IMR-90 (cell line): ENCODE measurements at regions not wholly inside any gene's neighbourhood (a gene's known extent, or its start where the extent isn't known, plus 50 kb on each side); places are given as distances from the start of the nearest gene placed in this dataset.

Experiments
- ATAC-seq: fragments of 200-7000 bp; cut with Tn5 transposase; 2 replicates; pipeline ENCODE4 v1.9.1; 2020; ENCODE audit warnings: low read depth, mild to moderate bottlenecking, moderate library complexity
- BruUV-seq: library from RNA; stranded (reverse); fragments of 400-500 nt; replicated peaks from 2 replicates; lab custom pipeline; 2021; lab: Mats Ljungman, UMichigan
- CTCF ChIA-PET: fragments of 300-600 bp; formaldehyde crosslinking; extraction: SDS; loops from one replicate; lab custom pipeline; 2021; ENCODE audit warnings: antibody characterized with exemption; lab: Yijun Ruan, JAX
- POLR2A ChIA-PET: fragments of 300-600 bp; sonication (Branson Sonifier 250); formaldehyde crosslinking; loops from one replicate; lab custom pipeline; 2022; ENCODE audit warnings: antibody characterized with exemption; ENCODE audit not compliant: unreplicated experiment; lab: Charles Lee
- DNase-seq: peaks from one replicate; pipeline ENCODE4 v3.0.0; 2013
- H2AFZ ChIP-seq: replicated peaks from 2 replicates; pipeline ENCODE3; 2013; ENCODE audit warnings: low read length, mild to moderate bottlenecking; ENCODE audit not compliant: poor library complexity
- H2AK5ac ChIP-seq: 2 replicates; pipeline ENCODE4 v1.6.1; 2013; ENCODE audit warnings: low read depth, low read length, inconsistent platforms
- H2AK9ac ChIP-seq: replicated peaks from 2 replicates; pipeline ENCODE3; 2013; ENCODE audit warnings: mild to moderate bottlenecking, low read depth, low read length, moderate library complexity; ENCODE audit not compliant: poor library complexity
- H2BK120ac ChIP-seq: 2 replicates; pipeline ENCODE4 v1.6.1; 2013; ENCODE audit warnings: low read depth, low read length, inconsistent platforms
- H2BK15ac ChIP-seq: 3 replicates; pipeline ENCODE4 v1.6.1; 2013; ENCODE audit warnings: low read depth, low read length, inconsistent platforms
- H2BK20ac ChIP-seq: 2 replicates; pipeline ENCODE4 v1.6.1; 2013; ENCODE audit warnings: low read depth, mild to moderate bottlenecking, inconsistent platforms, low read length, moderate library complexity
- H2BK5ac ChIP-seq: 2 replicates; pipeline ENCODE4 v1.6.1; 2013; ENCODE audit warnings: mild to moderate bottlenecking, low read depth, low read length, inconsistent platforms; ENCODE audit not compliant: poor library complexity, severe bottlenecking
- H3K14ac ChIP-seq: replicated peaks from 2 replicates; pipeline ENCODE4 v1.6.1; 2013; ENCODE audit warnings: low read depth, low read length, inconsistent platforms
- H3K18ac ChIP-seq: 2 replicates; pipeline ENCODE4 v1.6.1; 2013; ENCODE audit warnings: low read depth, low read length, control low read depth
- H3K23ac ChIP-seq: 2 replicates; pipeline ENCODE4 v1.6.1; 2013; ENCODE audit warnings: low read depth, low read length, inconsistent platforms
- H3K27ac ChIP-seq: 2 replicates; pipeline ENCODE4 v1.5.1; 2013; ENCODE audit warnings: mild to moderate bottlenecking, control low read depth, low read length; ENCODE audit not compliant: insufficient read depth
- H3K27me3 ChIP-seq: 2 replicates; pipeline ENCODE4 v1.6.1; 2013; ENCODE audit warnings: low read length; ENCODE audit not compliant: control insufficient read depth, insufficient read depth
- H3K36me3 ChIP-seq: 2 replicates; pipeline ENCODE4 v1.6.1; 2013; ENCODE audit warnings: low read length, mixed read lengths; ENCODE audit not compliant: control insufficient read depth, insufficient read depth
- H3K4ac ChIP-seq: 2 replicates; pipeline ENCODE4 v1.6.1; 2013; ENCODE audit warnings: low read depth, low read length, inconsistent platforms
- H3K4me1 ChIP-seq: 2 replicates; pipeline ENCODE4 v1.6.1; 2013; ENCODE audit warnings: low read length, mixed read lengths; ENCODE audit not compliant: control insufficient read depth, insufficient read depth
- H3K4me2 ChIP-seq: 2 replicates; pipeline ENCODE4 v1.6.1; 2013; ENCODE audit warnings: low read depth, mild to moderate bottlenecking, control low read depth, low read length, moderate library complexity
- H3K4me3 ChIP-seq: 2 replicates; pipeline ENCODE4 v1.5.1; 2013; ENCODE audit warnings: low read depth, mild to moderate bottlenecking, control low read depth, low read length, moderate library complexity; ENCODE audit not compliant: insufficient read depth
- H3K56ac ChIP-seq: 2 replicates; pipeline ENCODE4 v1.6.1; 2013; ENCODE audit warnings: low read length, inconsistent platforms; ENCODE audit not compliant: insufficient read depth; ENCODE audit errors: extremely low read depth
- H3K79me1 ChIP-seq, 2 experiments: 2 replicates each; pipeline ENCODE4 v1.6.1; 2013; ENCODE audit warnings: low read length in 2 of 2, inconsistent platforms in 1 of 2, low read depth in 1 of 2
- H3K9ac ChIP-seq: 2 replicates; pipeline ENCODE4 v1.6.1; 2013; ENCODE audit warnings: low read depth, low read length, control low read depth
- H3K9me1 ChIP-seq: 2 replicates; pipeline ENCODE4 v1.6.1; 2013; ENCODE audit warnings: low read length, inconsistent platforms; ENCODE audit not compliant: insufficient read depth
- H3K9me3 ChIP-seq: 2 replicates; pipeline ENCODE4 v1.6.1; 2013; ENCODE audit warnings: low read length; ENCODE audit not compliant: control insufficient read depth, insufficient read depth
- H4K20me1 ChIP-seq: 2 replicates; pipeline ENCODE4 v1.6.1; 2013; ENCODE audit warnings: low read length, inconsistent platforms; ENCODE audit not compliant: insufficient read depth
- H4K5ac ChIP-seq: 2 replicates; pipeline ENCODE4 v1.6.1; 2013; ENCODE audit warnings: mild to moderate bottlenecking, low read depth, low read length, control low read depth
- H4K8ac ChIP-seq, 2 experiments: 2 replicates each; pipeline ENCODE4 v1.6.1; 2013; ENCODE audit warnings: low read depth in 2 of 2, low read length in 2 of 2, control low read depth in 1 of 2, inconsistent platforms in 1 of 2
- H4K91ac ChIP-seq: 2 replicates; pipeline ENCODE4 v1.6.1; 2013; ENCODE audit warnings: low read depth, low read length, inconsistent platforms; ENCODE audit not compliant: insufficient read depth
- MAZ ChIP-seq: IDR thresholded peaks from 2 replicates; pipeline ENCODE4 v1.6.1; 2012; ENCODE audit warnings: low read depth, mild to moderate bottlenecking, low read length, improper control_type of control experiment, moderate library complexity, borderline replicate concordance
- POLR2A ChIP-seq: IDR thresholded peaks from 2 replicates; pipeline ENCODE4 v1.6.1; 2012; ENCODE audit warnings: mild to moderate bottlenecking, low read depth, low read length
- RAD21 ChIP-seq: IDR thresholded peaks from 2 replicates; pipeline ENCODE4 v1.6.1; 2012; ENCODE audit warnings: low read length, improper control_type of control experiment
- RCOR1 ChIP-seq: IDR thresholded peaks from 2 replicates; pipeline ENCODE4 v1.6.1; 2012; ENCODE audit warnings: mild to moderate bottlenecking, low read length, improper control_type of control experiment; ENCODE audit not compliant: insufficient replicate concordance
- WGBS, 2 experiments: methylation state at CpG; one replicate each; pipeline versions ENCODE4 v1.1.5 to v1.1.7; 2013; ENCODE audit warnings: missing lambda C conversion rate in 2 of 2; ENCODE audit not compliant: insufficient read length in 1 of 2; ENCODE audit errors: extremely low coverage in 2 of 2; 5-methylcytosine and 5-hydroxymethylcytosine counted together
- dilution Hi-C: fragments of 300-500 bp; cut with HindIII; formaldehyde crosslinking; loops from one replicate; pipeline ENCODE4 v1.14.3; 2018; ENCODE audit warnings: low sequenced_read_pairs; ENCODE audit not compliant: unreplicated experiment
- in situ Hi-C: fragments of 300-500 bp; cut with MboI; formaldehyde crosslinking; loops from 3 replicates; pipeline ENCODE4 v1.14.3; 2019; ENCODE audit warnings: low sequenced_read_pairs, inconsistent platforms, mixed read lengths
- intact Hi-C: fragments of 100-400 bp; cut with micrococcal nuclease; formaldehyde crosslinking; loops from 2 replicates; pipeline ENCODE4 v1.10.0; 2022
- TF ChIP-seq, protein P1 (sequence below): fragments of 150-350 bp; IDR thresholded peaks from 2 replicates; pipeline ENCODE4 v1.6.1; 2016; ENCODE audit warnings: low read depth, mild to moderate bottlenecking, low read length, moderate library complexity, borderline replicate concordance

DNA sequence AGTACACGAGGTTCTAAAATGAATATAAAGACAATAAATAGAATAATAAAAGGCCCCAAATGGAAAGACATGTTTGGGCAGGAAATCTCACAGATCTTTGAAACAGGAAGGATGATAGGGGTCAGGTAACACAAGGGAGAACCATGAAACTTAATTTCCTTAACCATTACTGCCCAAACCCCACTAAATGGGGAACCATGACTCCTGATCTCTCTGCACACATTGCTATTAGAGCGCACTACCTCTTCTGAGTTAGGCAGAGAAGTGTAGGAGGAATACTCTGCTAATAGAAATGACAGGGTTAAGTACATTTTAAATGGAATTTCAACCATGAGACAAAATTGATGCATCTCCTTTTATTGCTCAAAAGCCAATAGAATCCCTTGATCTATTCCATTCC, 213.7 kb upstream of the SETBP1 start:
- H2AK5ac ChIP-seq = no peak overlapping the region
- no peak overlapping the region for H3K14ac ChIP-seq
- CTCF ChIA-PET = no interaction called here
- H3K4me1 ChIP-seq = no peaks in the 10 kb centered on the region
- no peak overlapping the region for H3K4me3 ChIP-seq
- no peaks in the 10 kb centered on the region for H3K9me1 ChIP-seq
- H3K18ac ChIP-seq = no peak overlapping the region
- H3K79me1 ChIP-seq = no peaks in the 10 kb centered on the region
- H3K23ac ChIP-seq = no peak overlapping the region
- BruUV-seq = no TSS peak
- no CpG with 5 or more reads among the region's 2 CpGs for WGBS, 2 experiments
- TF ChIP-seq POLR2A (no peak), RAD21 (no peak), RCOR1 (no peak), MAZ (no peak)
- TF ChIP-seq, protein P1, sequence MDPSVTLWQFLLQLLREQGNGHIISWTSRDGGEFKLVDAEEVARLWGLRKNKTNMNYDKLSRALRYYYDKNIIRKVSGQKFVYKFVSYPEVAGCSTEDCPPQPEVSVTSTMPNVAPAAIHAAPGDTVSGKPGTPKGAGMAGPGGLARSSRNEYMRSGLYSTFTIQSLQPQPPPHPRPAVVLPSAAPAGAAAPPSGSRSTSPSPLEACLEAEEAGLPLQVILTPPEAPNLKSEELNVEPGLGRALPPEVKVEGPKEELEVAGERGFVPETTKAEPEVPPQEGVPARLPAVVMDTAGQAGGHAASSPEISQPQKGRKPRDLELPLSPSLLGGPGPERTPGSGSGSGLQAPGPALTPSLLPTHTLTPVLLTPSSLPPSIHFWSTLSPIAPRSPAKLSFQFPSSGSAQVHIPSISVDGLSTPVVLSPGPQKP = no peak
- H2BK20ac ChIP-seq = no peak overlapping the region
- H3K4ac ChIP-seq = no peak overlapping the region
- no peak overlapping the region for H3K9ac ChIP-seq
- no peak overlapping the region for H4K5ac ChIP-seq
- no peak for ATAC-seq
- H3K27me3 ChIP-seq = no peaks in the 10 kb centered on the region
- H2BK5ac ChIP-seq = no peak overlapping the region
- no peak overlapping the region for H4K91ac ChIP-seq
- H4K20me1 ChIP-seq = no peaks in the 10 kb centered on the region
- intact Hi-C loops = no loop called here
- H3K27ac ChIP-seq = no peak overlapping the region
- H3K36me3 ChIP-seq = no peaks in the 10 kb centered on the region
- H2BK15ac ChIP-seq = no peak overlapping the region
- no peak overlapping the region for H2BK120ac ChIP-seq
- dilution Hi-C loops = no loop called here
- DNase-seq = no peak
- H2AFZ ChIP-seq = no peak overlapping the region
- no peaks in the 10 kb centered on the region for H3K9me3 ChIP-seq
- H2AK9ac ChIP-seq = no peak overlapping the region
- H3K56ac ChIP-seq = no peak overlapping the region
- H3K4me2 ChIP-seq = no peak overlapping the region
- no peak overlapping the region for H4K8ac ChIP-seq
- in situ Hi-C loops = no loop called here
- POLR2A ChIA-PET = no interaction called here
